CD14-positive monocyte (primary cell): ENCODE measurements at regions not wholly inside any gene's neighbourhood (a gene's known extent, or its start where the extent isn't known, plus 50 kb on each side); places are given as distances from the start of the nearest gene placed in this dataset.

Experiments
- DNase-seq, 3 donors: peaks; one replicate each; pipeline ENCODE4 v3.0.0-alpha.2; 2011 to 2022
- H2AFZ ChIP-seq: 2 replicates; pipeline ENCODE4 v1.6.0; 2012; ENCODE audit warnings: mild to moderate bottlenecking, low read depth, low read length, inconsistent platforms; ENCODE audit not compliant: insufficient read depth, poor library complexity, severe bottlenecking
- H3K27ac ChIP-seq, 2 donors: 1 replicate in 1 of 2; 2 replicates in 1 of 2; pipeline ENCODE4 v1.5.1; 2012 to 2013; ENCODE audit warnings: low read length in 2 of 2, control low read depth in 1 of 2, inconsistent platforms in 1 of 2, low read depth in 1 of 2, mild to moderate bottlenecking in 1 of 2
- H3K27me3 ChIP-seq, 2 donors: one replicate each; pipeline versions ENCODE4 v1.6.0 to v1.6.1; 2011 to 2013; ENCODE audit warnings: low read length in 2 of 2; ENCODE audit not compliant: control insufficient read depth in 2 of 2, insufficient read depth in 2 of 2
- H3K36me3 ChIP-seq, 2 donors: replicated peaks in 1 of 2; 1 replicate in 1 of 2; 2 replicates in 1 of 2; pipeline versions ENCODE4 v1.5.1 to v1.6.1; 2012 to 2013; ENCODE audit warnings: low read length in 2 of 2, control low read depth in 1 of 2, inconsistent platforms in 1 of 2, mild to moderate bottlenecking in 1 of 2; ENCODE audit not compliant: insufficient read depth in 2 of 2, control insufficient read depth in 1 of 2
- H3K4me1 ChIP-seq, 2 donors: 1 replicate in 1 of 2; 2 replicates in 1 of 2; pipeline versions ENCODE4 v1.5.1 to v1.6.1; 2012 to 2013; ENCODE audit warnings: low read length in 2 of 2, control low read depth in 1 of 2, inconsistent platforms in 1 of 2, mild to moderate bottlenecking in 1 of 2, moderate library complexity in 1 of 2; ENCODE audit not compliant: insufficient read depth in 2 of 2, control insufficient read depth in 1 of 2
- H3K4me2 ChIP-seq: replicated peaks from 2 replicates; pipeline ENCODE3; 2012; ENCODE audit warnings: low read length, moderate library complexity, mild to moderate bottlenecking; ENCODE audit not compliant: poor library complexity, severe bottlenecking; ENCODE audit errors: extremely low read depth
- H3K4me3 ChIP-seq, 3 experiments: fragments of 200-600 bp in 1 of 3; sonication (generic) in 1 of 3; replicated peaks in 1 of 3; 1 replicate in 2 of 3; 2 replicates in 1 of 3; pipeline ENCODE4 v1.5.1; 2011 to 2013; ENCODE audit warnings: low read length in 3 of 3, mild to moderate bottlenecking in 3 of 3, control low read depth in 2 of 3, low read depth in 2 of 3, inconsistent platforms in 1 of 3, moderate library complexity in 1 of 3
- H3K79me2 ChIP-seq: 2 replicates; pipeline ENCODE4 v1.6.0; 2012; ENCODE audit warnings: mild to moderate bottlenecking, control low read depth, inconsistent platforms, low read length, moderate library complexity; ENCODE audit not compliant: insufficient read depth
- H3K9ac ChIP-seq: 2 replicates; pipeline ENCODE4 v1.6.0; 2017; ENCODE audit warnings: low read length, mild to moderate bottlenecking; ENCODE audit not compliant: insufficient read depth, poor library complexity, severe bottlenecking
- H3K9me3 ChIP-seq, 2 donors: replicated peaks in 1 of 2; 1 replicate in 1 of 2; 2 replicates in 1 of 2; pipeline versions ENCODE4 v1.5.1 to v1.6.1; 2012 to 2013; ENCODE audit warnings: low read length in 2 of 2, control low read depth in 1 of 2; ENCODE audit not compliant: control insufficient read depth in 1 of 2, insufficient read depth in 1 of 2
- H4K20me1 ChIP-seq: 2 replicates; pipeline ENCODE4 v1.6.0; 2012; ENCODE audit warnings: mild to moderate bottlenecking, low read length, control low read depth, moderate library complexity; ENCODE audit not compliant: insufficient read depth
- H3K27ac Mint-ChIP-seq, 7 donors: one replicate each; pipeline ENCODE4 v1.8.0; 2020; ENCODE audit warnings: mild to moderate bottlenecking in 7 of 7, mixed read lengths in 7 of 7, moderate library complexity in 6 of 7, inconsistent platforms in 2 of 7
- H3K27me3 Mint-ChIP-seq, 3 donors: one replicate each; pipeline ENCODE4 v1.8.0; 2021 to 2022; ENCODE audit warnings: low read depth in 3 of 3, mild to moderate bottlenecking in 3 of 3, mixed read lengths in 3 of 3, moderate library complexity in 3 of 3, inconsistent platforms in 1 of 3
- H3K36me3 Mint-ChIP-seq, 2 donors: one replicate each; pipeline ENCODE4 v1.8.0; 2020; ENCODE audit warnings: mixed read lengths in 2 of 2, inconsistent platforms in 1 of 2, mild to moderate bottlenecking in 1 of 2
- H3K4me1 Mint-ChIP-seq: one replicate; pipeline ENCODE4 v1.8.0; 2020; ENCODE audit warnings: mild to moderate bottlenecking, mixed read lengths
- H3K4me3 Mint-ChIP-seq, 2 donors: one replicate each; pipeline ENCODE4 v1.8.0; 2020; ENCODE audit warnings: mild to moderate bottlenecking in 2 of 2, mixed read lengths in 2 of 2, moderate library complexity in 1 of 2
- H3K9me3 Mint-ChIP-seq, 7 donors: one replicate each; pipeline ENCODE4 v1.8.0; 2020 to 2022; ENCODE audit warnings: mixed read lengths in 7 of 7, mild to moderate bottlenecking in 6 of 7, moderate library complexity in 6 of 7, inconsistent platforms in 2 of 7
- CTCF ChIP-seq: fragments of 200-600 bp; IDR thresholded peaks from one replicate; pipeline ENCODE4 v1.8.0; 2022; ENCODE audit warnings: antibody characterized with exemption, mild to moderate bottlenecking
- whole genome bisulfite sequencing: methylation state at CpG from one replicate; pipeline ENCODE4 v1.1.5; 2013; ENCODE audit warnings: missing lambda C conversion rate; ENCODE audit not compliant: insufficient coverage; 5-methylcytosine and 5-hydroxymethylcytosine counted together
- intact Hi-C, 2 donors: fragments of 100-400 bp; cut with micrococcal nuclease; formaldehyde crosslinking; loops; one replicate each; pipeline versions ENCODE4 v1.15.0 to v1.15.1; 2023

GRCh38 chr9:91043811-91044175 lies 242.2 kb downstream of the SYK start:
- no peak for TF ChIP-seq CTCF
- Mint-ChIP-seq H3K4me3 (peak overlapping the region in 1 of 2 donors; percentile 17), H3K36me3 (no peaks in the 10 kb centered on the region), H3K27me3 (peaks cover 0 to 16% (median 1%) of the 10 kb centered on the region in 3 donors), H3K4me1 (peaks cover 6% of the 10 kb centered on the region), H3K27ac (no peak overlapping the region), H3K9me3 (no peaks in the 10 kb centered on the region)
- H3K4me2 ChIP-seq, result no peak overlapping the region
- no peak overlapping the region for H2AFZ ChIP-seq
- no peaks in the 10 kb centered on the region for H3K36me3 ChIP-seq
- no peaks in the 10 kb centered on the region for H3K27me3 ChIP-seq
- no peaks in the 10 kb centered on the region for H3K4me1 ChIP-seq
- H4K20me1 ChIP-seq, result no peaks in the 10 kb centered on the region
- H3K4me3 ChIP-seq, result no peak overlapping the region
- no peak overlapping the region for H3K9ac ChIP-seq
- 98% methylated on average over 3 of the region's 5 CpGs for WGBS
- no peak for DNase-seq
- H3K27ac ChIP-seq, result no peak overlapping the region
- intact Hi-C loops, result no loop called here
- no peaks in the 10 kb centered on the region for H3K9me3 ChIP-seq
- H3K79me2 ChIP-seq, result no peaks in the 10 kb centered on the region

GRCh38 chr9:91044354-91044753 lies 242.7 kb downstream of the SYK start:
- 94% methylated on average over 2 of the region's 3 CpGs for WGBS
- peaks cover 0 to 16% (median 2%) of the 10 kb centered on the region in 3 donors for H3K27me3 Mint-ChIP-seq
- Histone ChIP-seq H4K20me1 (no peaks in the 10 kb centered on the region), H3K36me3 (no peaks in the 10 kb centered on the region), H3K4me2 (no peak overlapping the region), H3K27ac (no peak overlapping the region), H3K9ac (no peak overlapping the region), H3K4me3 (no peak overlapping the region), H3K79me2 (no peaks in the 10 kb centered on the region), H2AFZ (no peak overlapping the region), H3K9me3 (no peaks in the 10 kb centered on the region), H3K27me3 (no peaks in the 10 kb centered on the region), H3K4me1 (no peaks in the 10 kb centered on the region)
- H3K36me3 Mint-ChIP-seq, result no peaks in the 10 kb centered on the region
- no peak for TF ChIP-seq CTCF
- H3K4me1 Mint-ChIP-seq, result peaks cover 6% of the 10 kb centered on the region
- H3K4me3 Mint-ChIP-seq, result no peak overlapping the region
- H3K27ac Mint-ChIP-seq, result no peak overlapping the region
- H3K9me3 Mint-ChIP-seq, result no peaks in the 10 kb centered on the region
- intact Hi-C loops, result no loop called here
- DNase-seq, result no peak
